ENCODE measurements at regions not wholly inside any gene's neighbourhood (a gene's known extent, or its start where the extent isn't known, plus 50 kb on each side); places are given as distances from the start of the nearest gene placed in this dataset.

DNA sequence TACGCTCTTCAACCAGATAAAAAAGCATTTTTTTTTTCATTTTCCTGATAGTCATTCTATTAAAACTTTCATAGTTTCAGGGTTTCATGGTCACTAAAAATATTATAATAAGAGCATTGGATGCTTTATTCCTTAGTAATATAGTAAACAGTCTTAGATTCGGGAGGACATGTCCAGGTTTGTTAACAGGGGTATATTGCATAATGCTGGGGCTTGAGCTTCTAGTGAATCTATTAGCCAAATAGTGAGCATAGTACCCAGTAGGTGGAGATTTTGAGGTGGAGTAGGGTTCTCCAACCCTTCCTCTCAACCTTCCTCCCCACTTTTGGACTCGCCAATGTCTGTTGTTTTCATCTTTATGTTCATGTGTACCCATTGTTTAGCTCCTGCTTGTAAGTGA is 277.4 kb upstream of the RGS6 start:
- Histone ChIP-seq H4K20me1 (ENCODE audit: insufficient read depth) (no peaks in the 10 kb centered on the region), H3K27me3 (ENCODE audit: insufficient read depth, low read depth, low read length) (no peaks in the 10 kb centered on the region), H3K4me3 (ENCODE audit: low read length) (no peak overlapping the region), H3K79me2 (replicated peaks; ENCODE audit: insufficient read depth, low read length) (no peaks in the 10 kb centered on the region), H2AFZ (ENCODE audit: low read depth, low read length) (no peak overlapping the region), H3K9me3 (ENCODE audit: low read length) (no peaks in the 10 kb centered on the region), H3K36me3 (ENCODE audit: insufficient read depth, low read length) (no peaks in the 10 kb centered on the region), H3K9ac (ENCODE audit: low read length) (no peak overlapping the region), H3K9me2 (ENCODE audit: insufficient read depth, low read length) (no peaks in the 10 kb centered on the region), H3K27ac (ENCODE audit: low read length) (no peak overlapping the region), H3K4me2 (ENCODE audit: low read length) (no peak overlapping the region), H3F3A (ENCODE audit: insufficient read depth, low read length, poor library complexity, severe bottlenecking) (no peaks in the 10 kb centered on the region)
- TF ChIP-seq EZH2 (IDR thresholded peaks at IDR 0.05; ENCODE audit: borderline replicate concordance, insufficient read depth, low read length, poor library complexity, severe bottlenecking), result no peak
- TF ChIP-seq EP300 (conservative IDR thresholded peaks at IDR 0.05; ENCODE audit: poor library complexity, severe bottlenecking), result no peak
- TF ChIP-seq, protein P1, sequence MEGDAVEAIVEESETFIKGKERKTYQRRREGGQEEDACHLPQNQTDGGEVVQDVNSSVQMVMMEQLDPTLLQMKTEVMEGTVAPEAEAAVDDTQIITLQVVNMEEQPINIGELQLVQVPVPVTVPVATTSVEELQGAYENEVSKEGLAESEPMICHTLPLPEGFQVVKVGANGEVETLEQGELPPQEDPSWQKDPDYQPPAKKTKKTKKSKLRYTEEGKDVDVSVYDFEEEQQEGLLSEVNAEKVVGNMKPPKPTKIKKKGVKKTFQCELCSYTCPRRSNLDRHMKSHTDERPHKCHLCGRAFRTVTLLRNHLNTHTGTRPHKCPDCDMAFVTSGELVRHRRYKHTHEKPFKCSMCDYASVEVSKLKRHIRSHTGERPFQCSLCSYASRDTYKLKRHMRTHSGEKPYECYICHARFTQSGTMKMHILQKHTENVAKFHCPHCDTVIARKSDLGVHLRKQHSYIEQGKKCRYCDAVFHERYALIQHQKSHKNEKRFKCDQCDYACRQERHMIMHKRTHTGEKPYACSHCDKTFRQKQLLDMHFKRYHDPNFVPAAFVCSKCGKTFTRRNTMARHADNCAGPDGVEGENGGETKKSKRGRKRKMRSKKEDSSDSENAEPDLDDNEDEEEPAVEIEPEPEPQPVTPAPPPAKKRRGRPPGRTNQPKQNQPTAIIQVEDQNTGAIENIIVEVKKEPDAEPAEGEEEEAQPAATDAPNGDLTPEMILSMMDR (IDR thresholded peaks at IDR 0.05; ENCODE audit: poor library complexity, severe bottlenecking), result no peak
- TF ChIP-seq, protein P2, sequence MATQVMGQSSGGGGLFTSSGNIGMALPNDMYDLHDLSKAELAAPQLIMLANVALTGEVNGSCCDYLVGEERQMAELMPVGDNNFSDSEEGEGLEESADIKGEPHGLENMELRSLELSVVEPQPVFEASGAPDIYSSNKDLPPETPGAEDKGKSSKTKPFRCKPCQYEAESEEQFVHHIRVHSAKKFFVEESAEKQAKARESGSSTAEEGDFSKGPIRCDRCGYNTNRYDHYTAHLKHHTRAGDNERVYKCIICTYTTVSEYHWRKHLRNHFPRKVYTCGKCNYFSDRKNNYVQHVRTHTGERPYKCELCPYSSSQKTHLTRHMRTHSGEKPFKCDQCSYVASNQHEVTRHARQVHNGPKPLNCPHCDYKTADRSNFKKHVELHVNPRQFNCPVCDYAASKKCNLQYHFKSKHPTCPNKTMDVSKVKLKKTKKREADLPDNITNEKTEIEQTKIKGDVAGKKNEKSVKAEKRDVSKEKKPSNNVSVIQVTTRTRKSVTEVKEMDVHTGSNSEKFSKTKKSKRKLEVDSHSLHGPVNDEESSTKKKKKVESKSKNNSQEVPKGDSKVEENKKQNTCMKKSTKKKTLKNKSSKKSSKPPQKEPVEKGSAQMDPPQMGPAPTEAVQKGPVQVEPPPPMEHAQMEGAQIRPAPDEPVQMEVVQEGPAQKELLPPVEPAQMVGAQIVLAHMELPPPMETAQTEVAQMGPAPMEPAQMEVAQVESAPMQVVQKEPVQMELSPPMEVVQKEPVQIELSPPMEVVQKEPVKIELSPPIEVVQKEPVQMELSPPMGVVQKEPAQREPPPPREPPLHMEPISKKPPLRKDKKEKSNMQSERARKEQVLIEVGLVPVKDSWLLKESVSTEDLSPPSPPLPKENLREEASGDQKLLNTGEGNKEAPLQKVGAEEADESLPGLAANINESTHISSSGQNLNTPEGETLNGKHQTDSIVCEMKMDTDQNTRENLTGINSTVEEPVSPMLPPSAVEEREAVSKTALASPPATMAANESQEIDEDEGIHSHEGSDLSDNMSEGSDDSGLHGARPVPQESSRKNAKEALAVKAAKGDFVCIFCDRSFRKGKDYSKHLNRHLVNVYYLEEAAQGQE (IDR thresholded peaks at IDR 0.05; ENCODE audit: borderline replicate concordance), result no peak
- TF ChIP-seq MXI1 (conservative IDR thresholded peaks at IDR 0.05; ENCODE audit: poor library complexity, severe bottlenecking), result no peak
- no peak for TF ChIP-seq RAD21 (conservative IDR thresholded peaks at IDR 0.05)
- TF ChIP-seq POLR2AphosphoS5 (IDR thresholded peaks at IDR 0.05), result no peak
- TF ChIP-seq SMC3 (conservative IDR thresholded peaks at IDR 0.05; ENCODE audit: poor library complexity), result no peak
- TF ChIP-seq TAF1 (IDR thresholded peaks at IDR 0.05; ENCODE audit: low read depth), result no peak

DNA sequence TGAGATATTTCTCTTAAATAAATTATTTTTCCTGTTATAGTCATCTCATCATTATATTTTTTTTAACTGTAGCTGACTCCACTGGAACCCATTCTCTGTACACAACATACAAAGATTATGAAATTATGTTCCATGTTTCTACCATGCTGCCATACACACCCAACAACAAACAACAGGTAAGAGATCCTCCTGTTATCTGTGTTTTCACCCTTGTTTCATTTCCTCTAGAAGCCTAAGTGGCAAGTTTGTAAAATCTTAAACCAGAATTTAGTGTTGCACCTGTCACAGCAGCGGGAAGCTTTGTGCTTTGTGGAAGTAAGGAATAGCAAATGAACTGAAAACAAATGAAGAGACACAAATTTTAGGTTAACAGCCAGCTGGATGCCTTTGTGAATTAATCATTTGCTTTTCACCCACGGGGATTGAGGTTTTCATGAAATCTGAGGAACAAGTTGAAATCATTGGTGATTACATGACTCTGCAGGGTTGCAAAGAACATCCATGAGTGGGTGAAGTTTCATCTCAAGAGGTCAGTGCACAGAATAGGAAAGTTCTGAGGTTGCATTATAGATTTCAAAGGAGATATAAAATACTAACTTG is 273.9 kb upstream of the RGS6 start:
- Histone ChIP-seq H3K27me3 (ENCODE audit: insufficient read depth, low read depth, low read length) (no peaks in the 10 kb centered on the region), H3F3A (ENCODE audit: insufficient read depth, low read length, poor library complexity, severe bottlenecking) (no peaks in the 10 kb centered on the region), H3K27ac (ENCODE audit: low read length) (no peak overlapping the region), H2AFZ (ENCODE audit: low read depth, low read length) (no peak overlapping the region), H3K79me2 (replicated peaks; ENCODE audit: insufficient read depth, low read length) (no peaks in the 10 kb centered on the region), H3K4me3 (ENCODE audit: low read length) (no peak overlapping the region), H3K4me2 (ENCODE audit: low read length) (no peak overlapping the region), H3K36me3 (ENCODE audit: insufficient read depth, low read length) (no peaks in the 10 kb centered on the region), H3K9me2 (ENCODE audit: insufficient read depth, low read length) (no peaks in the 10 kb centered on the region), H3K9ac (ENCODE audit: low read length) (no peak overlapping the region), H3K9me3 (ENCODE audit: low read length) (no peaks in the 10 kb centered on the region), H4K20me1 (ENCODE audit: insufficient read depth) (no peaks in the 10 kb centered on the region)
- no peak for TF ChIP-seq RAD21 (conservative IDR thresholded peaks at IDR 0.05)
- TF ChIP-seq POLR2AphosphoS5 (IDR thresholded peaks at IDR 0.05), result no peak
- TF ChIP-seq, protein P2 (IDR thresholded peaks at IDR 0.05; ENCODE audit: borderline replicate concordance), result no peak
- TF ChIP-seq EZH2 (IDR thresholded peaks at IDR 0.05; ENCODE audit: borderline replicate concordance, insufficient read depth, low read length, poor library complexity, severe bottlenecking), result no peak
- TF ChIP-seq EP300 (conservative IDR thresholded peaks at IDR 0.05; ENCODE audit: poor library complexity, severe bottlenecking), result no peak
- no peak for TF ChIP-seq TAF1 (IDR thresholded peaks at IDR 0.05; ENCODE audit: low read depth)
- no peak for TF ChIP-seq MXI1 (conservative IDR thresholded peaks at IDR 0.05; ENCODE audit: poor library complexity, severe bottlenecking)
- no peak for TF ChIP-seq SMC3 (conservative IDR thresholded peaks at IDR 0.05; ENCODE audit: poor library complexity)
- TF ChIP-seq, protein P1 (IDR thresholded peaks at IDR 0.05; ENCODE audit: poor library complexity, severe bottlenecking), result no peak
